SU-DHL-6 (cell line): ENCODE measurements at regions not wholly inside any gene's neighbourhood (a gene's known extent, or its start where the extent isn't known, plus 50 kb on each side); places are given as distances from the start of the nearest gene placed in this dataset.

ENCODE experiments used
- H2AFZ ChIP-seq: fragments of 200-600 bp; sonication (generic); 2 replicates; pipeline ENCODE4 v1.6.1; 2014; ENCODE audit warnings: low read depth, mild to moderate bottlenecking, moderate library complexity, mixed read lengths, antibody characterized with exemption, low read length; ENCODE audit not compliant: severe bottlenecking
- H3F3A ChIP-seq: fragments of 200-600 bp; shearing (Covaris generic); 2 replicates; pipeline ENCODE4 v1.6.0; 2016; ENCODE audit warnings: antibody characterized with exemption, mild to moderate bottlenecking; ENCODE audit not compliant: insufficient read depth
- H3K27ac ChIP-seq: fragments of 200-600 bp; sonication (generic); 2 replicates; pipeline ENCODE4 v1.5.1; 2016; ENCODE audit warnings: low read depth, mild to moderate bottlenecking, low read length, moderate library complexity, mixed read lengths
- H3K27me3 ChIP-seq: fragments of 200-600 bp; sonication (generic), shearing (Covaris generic); 2 replicates; pipeline ENCODE4 v1.6.0; 2014; ENCODE audit warnings: mild to moderate bottlenecking, low read length
- H3K36me3 ChIP-seq: fragments of 200-600 bp; sonication (generic); 2 replicates; pipeline ENCODE4 v1.6.1; 2014; ENCODE audit warnings: mild to moderate bottlenecking, low read length, mixed read lengths
- H3K4me2 ChIP-seq: fragments of 300-600, 200-600 bp; shearing (Covaris generic), sonication (generic); 2 replicates; pipeline ENCODE4 v1.6.0; 2014; ENCODE audit warnings: low read length, low read depth, mild to moderate bottlenecking; ENCODE audit not compliant: poor library complexity, severe bottlenecking
- H3K4me3 ChIP-seq: fragments of 200-600 bp; sonication (generic); 2 replicates; pipeline ENCODE4 v1.5.1; 2014; ENCODE audit warnings: antibody characterized with exemption, low read length, mild to moderate bottlenecking, mixed read lengths; ENCODE audit not compliant: insufficient read depth, poor library complexity, severe bottlenecking
- H3K79me2 ChIP-seq: fragments of 200-600 bp; sonication (generic); 2 replicates; pipeline ENCODE4 v1.6.1; 2014; ENCODE audit warnings: mild to moderate bottlenecking, low read length, moderate library complexity; ENCODE audit not compliant: insufficient read depth
- H3K9ac ChIP-seq: fragments of 200-600 bp; sonication (generic); 2 replicates; pipeline ENCODE4 v1.7.0; 2014; ENCODE audit warnings: mild to moderate bottlenecking, low read length
- H3K9me2 ChIP-seq: fragments of 200-600 bp; sonication (generic); replicated peaks from 2 replicates; pipeline ENCODE4 v1.6.1; 2014; ENCODE audit warnings: low read length; ENCODE audit not compliant: insufficient read depth
- H3K9me3 ChIP-seq: fragments of 200-600 bp; sonication (generic); 2 replicates; pipeline ENCODE4 v1.6.1; 2014; ENCODE audit warnings: low read length, mixed read lengths; ENCODE audit not compliant: insufficient read depth
- H4K20me1 ChIP-seq: fragments of 200-600 bp; sonication (generic); 2 replicates; pipeline ENCODE4 v1.6.1; 2014; ENCODE audit warnings: low read depth, mild to moderate bottlenecking, antibody characterized with exemption, low read length, moderate library complexity, mixed read lengths
- EZH2phosphoT487 ChIP-seq: fragments of 200-600 bp; sonication (generic), shearing (Covaris generic); conservative IDR thresholded peaks from 2 replicates; pipeline ENCODE4 v1.6.1; 2018; ENCODE audit warnings: mild to moderate bottlenecking, antibody characterized with exemption, low read length, moderate library complexity, mixed read lengths
- TF ChIP-seq, protein P1 (sequence below): fragments of 200-600 bp; sonication (generic); IDR thresholded peaks from one replicate; pipeline ENCODE4 v1.5.1; 2017; ENCODE audit warnings: antibody characterized with exemption, mild to moderate bottlenecking, low read length, moderate library complexity; ENCODE audit not compliant: insufficient read depth, poor library complexity, severe bottlenecking

DNA sequence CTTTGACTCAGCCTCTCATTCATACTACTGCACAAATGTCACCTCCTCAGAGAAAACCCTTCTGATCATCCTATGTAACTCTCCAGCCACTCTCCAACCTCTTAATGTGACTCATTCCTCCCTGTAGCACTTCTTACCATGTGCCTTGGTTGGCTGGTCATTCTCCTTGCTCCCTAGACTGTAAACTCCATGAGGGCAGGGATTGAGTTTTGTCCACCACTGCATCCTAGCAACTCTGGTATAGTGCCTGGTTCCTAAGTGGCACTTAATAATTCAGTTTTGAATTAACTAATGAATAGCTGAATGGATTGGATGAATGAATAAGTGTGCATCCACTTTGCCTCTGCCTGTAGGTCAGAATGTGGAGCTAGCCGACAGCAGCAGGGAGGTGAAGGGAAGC, 202.5 kb upstream of the HES1 start:
- no peak for TF ChIP-seq EZH2phosphoT487
- TF ChIP-seq, protein P1, sequence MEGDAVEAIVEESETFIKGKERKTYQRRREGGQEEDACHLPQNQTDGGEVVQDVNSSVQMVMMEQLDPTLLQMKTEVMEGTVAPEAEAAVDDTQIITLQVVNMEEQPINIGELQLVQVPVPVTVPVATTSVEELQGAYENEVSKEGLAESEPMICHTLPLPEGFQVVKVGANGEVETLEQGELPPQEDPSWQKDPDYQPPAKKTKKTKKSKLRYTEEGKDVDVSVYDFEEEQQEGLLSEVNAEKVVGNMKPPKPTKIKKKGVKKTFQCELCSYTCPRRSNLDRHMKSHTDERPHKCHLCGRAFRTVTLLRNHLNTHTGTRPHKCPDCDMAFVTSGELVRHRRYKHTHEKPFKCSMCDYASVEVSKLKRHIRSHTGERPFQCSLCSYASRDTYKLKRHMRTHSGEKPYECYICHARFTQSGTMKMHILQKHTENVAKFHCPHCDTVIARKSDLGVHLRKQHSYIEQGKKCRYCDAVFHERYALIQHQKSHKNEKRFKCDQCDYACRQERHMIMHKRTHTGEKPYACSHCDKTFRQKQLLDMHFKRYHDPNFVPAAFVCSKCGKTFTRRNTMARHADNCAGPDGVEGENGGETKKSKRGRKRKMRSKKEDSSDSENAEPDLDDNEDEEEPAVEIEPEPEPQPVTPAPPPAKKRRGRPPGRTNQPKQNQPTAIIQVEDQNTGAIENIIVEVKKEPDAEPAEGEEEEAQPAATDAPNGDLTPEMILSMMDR, result no peak
- H2AFZ ChIP-seq, result no peak overlapping the region
- no peaks in the 10 kb centered on the region for H4K20me1 ChIP-seq
- no peak overlapping the region for H3K4me3 ChIP-seq
- H3K79me2 ChIP-seq, result no peaks in the 10 kb centered on the region
- no peaks in the 10 kb centered on the region for H3F3A ChIP-seq
- no peak overlapping the region for H3K27ac ChIP-seq
- H3K9ac ChIP-seq, result no peak overlapping the region
- no peaks in the 10 kb centered on the region for H3K9me3 ChIP-seq
- no peak overlapping the region for H3K4me2 ChIP-seq
- no peaks in the 10 kb centered on the region for H3K9me2 ChIP-seq
- no peaks in the 10 kb centered on the region for H3K36me3 ChIP-seq
- 0 out of 2 replicates have a peak, but pooled peaks cover 4% of the 10 kb centered on the region for H3K27me3 ChIP-seq

DNA sequence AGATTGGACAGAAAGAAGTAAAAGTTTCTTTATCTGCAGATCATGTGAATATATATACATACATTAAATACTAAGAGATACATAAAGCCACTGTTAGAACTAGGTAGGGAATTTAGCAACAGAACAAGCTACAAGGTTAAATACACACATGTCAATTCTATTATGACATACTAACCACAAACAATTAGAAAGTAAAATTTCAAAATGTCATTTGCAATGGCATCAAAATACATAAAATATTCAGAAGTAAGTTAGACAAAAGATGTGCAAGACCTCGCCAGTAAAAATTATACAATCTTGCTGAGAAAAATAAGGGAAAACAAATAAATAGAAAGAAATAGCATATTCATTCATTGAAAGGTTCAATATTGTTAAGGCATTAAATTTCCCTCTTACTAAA, 200.0 kb upstream of the HES1 start:
- Histone ChIP-seq H2AFZ (no peak overlapping the region), H4K20me1 (no peaks in the 10 kb centered on the region), H3K36me3 (no peaks in the 10 kb centered on the region), H3K4me2 (no peak overlapping the region), H3K79me2 (no peaks in the 10 kb centered on the region), H3K9me3 (no peaks in the 10 kb centered on the region), H3K27ac (no peak overlapping the region), H3K27me3 (0 out of 2 replicates have a peak, but pooled peaks cover 4% of the 10 kb centered on the region), H3K9me2 (no peaks in the 10 kb centered on the region), H3F3A (no peaks in the 10 kb centered on the region), H3K4me3 (no peak overlapping the region), H3K9ac (no peak overlapping the region)
- no peak for TF ChIP-seq EZH2phosphoT487
- TF ChIP-seq, protein P1, result no peak

DNA sequence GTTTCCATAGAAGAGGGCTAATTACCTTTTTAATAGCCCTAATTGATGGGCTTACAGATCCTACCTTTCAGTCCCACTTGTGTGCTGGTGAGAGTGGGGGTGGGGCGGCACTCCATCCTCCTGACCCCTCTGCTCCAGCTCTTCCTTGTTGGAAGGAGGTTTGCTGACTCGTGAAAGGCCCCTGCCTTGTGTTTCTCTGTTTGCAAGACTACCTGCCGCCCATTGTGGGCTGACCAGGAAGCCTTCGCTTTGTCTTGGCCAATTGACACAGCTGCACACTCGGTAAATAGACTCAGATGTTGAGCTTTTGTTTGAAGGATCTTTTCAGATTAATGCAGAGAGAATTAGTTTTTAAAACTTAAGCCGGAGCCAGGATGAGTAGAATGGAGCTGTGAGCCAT, 197.3 kb upstream of the HES1 start:
- Histone ChIP-seq H3K36me3 (no peaks in the 10 kb centered on the region), H3F3A (no peaks in the 10 kb centered on the region), H3K4me2 (no peak overlapping the region), H3K27me3 (0 out of 2 replicates have a peak, but pooled peaks cover 4% of the 10 kb centered on the region), H3K9me3 (no peaks in the 10 kb centered on the region), H3K9ac (no peak overlapping the region), H3K9me2 (no peaks in the 10 kb centered on the region), H3K79me2 (no peaks in the 10 kb centered on the region), H2AFZ (no peak overlapping the region), H3K4me3 (no peak overlapping the region), H4K20me1 (no peaks in the 10 kb centered on the region), H3K27ac (no peak overlapping the region)
- TF ChIP-seq, protein P1, result no peak
- TF ChIP-seq EZH2phosphoT487, result no peak

DNA sequence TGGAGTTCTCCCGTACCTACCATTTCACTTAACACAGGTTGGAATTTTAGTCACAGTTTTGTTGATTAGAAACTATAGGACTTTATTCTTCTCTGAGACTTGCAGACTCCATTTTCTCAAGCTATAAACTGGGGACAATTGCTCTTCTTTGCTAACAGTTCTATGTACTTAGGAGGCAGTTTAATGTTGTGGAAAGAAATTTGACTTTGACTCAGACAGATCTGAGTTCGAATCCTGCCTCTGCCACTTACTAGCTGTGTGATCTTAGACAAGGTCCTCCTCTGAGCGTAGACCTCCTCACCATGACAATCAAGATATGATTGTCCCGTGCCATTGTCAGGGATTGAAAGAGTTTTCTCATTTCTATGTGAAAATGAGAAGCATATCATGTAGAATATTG, 196.4 kb upstream of the HES1 start:
- Histone ChIP-seq H3F3A (no peaks in the 10 kb centered on the region), H2AFZ (no peak overlapping the region), H3K4me3 (no peak overlapping the region), H3K27ac (no peak overlapping the region), H3K9ac (no peak overlapping the region), H3K27me3 (0 out of 2 replicates have a peak, but pooled peaks cover 4% of the 10 kb centered on the region), H4K20me1 (no peaks in the 10 kb centered on the region), H3K79me2 (no peaks in the 10 kb centered on the region), H3K36me3 (no peaks in the 10 kb centered on the region), H3K9me2 (no peaks in the 10 kb centered on the region), H3K4me2 (no peak overlapping the region), H3K9me3 (no peaks in the 10 kb centered on the region)
- TF ChIP-seq EZH2phosphoT487, result no peak
- TF ChIP-seq, protein P1, result no peak
